IMR-90 (cell line): ENCODE measurements at regions not wholly inside any gene's neighbourhood (a gene's known extent, or its start where the extent isn't known, plus 50 kb on each side); places are given as distances from the start of the nearest gene placed in this dataset.
A peak's percentile ranks its signal among the peaks of the same experiment; 100 is the strongest.

Source experiments
- ATAC-seq: fragments of 200-7000 bp; cut with Tn5 transposase; 2 replicates; pipeline ENCODE4 v1.9.1; 2020; ENCODE audit warnings: low read depth, mild to moderate bottlenecking, moderate library complexity
- BruUV-seq: library from RNA; stranded (reverse); fragments of 400-500 nt; replicated peaks from 2 replicates; lab custom pipeline; 2021; lab: Mats Ljungman, UMichigan
- CTCF ChIA-PET: fragments of 300-600 bp; formaldehyde crosslinking; extraction: SDS; loops from one replicate; lab custom pipeline; 2021; ENCODE audit warnings: antibody characterized with exemption; lab: Yijun Ruan, JAX
- POLR2A ChIA-PET: fragments of 300-600 bp; sonication (Branson Sonifier 250); formaldehyde crosslinking; loops from one replicate; lab custom pipeline; 2022; ENCODE audit warnings: antibody characterized with exemption; ENCODE audit not compliant: unreplicated experiment; lab: Charles Lee
- DNase-seq: peaks from one replicate; pipeline ENCODE4 v3.0.0; 2013
- H2AFZ ChIP-seq: replicated peaks from 2 replicates; pipeline ENCODE3; 2013; ENCODE audit warnings: low read length, mild to moderate bottlenecking; ENCODE audit not compliant: poor library complexity
- H2AK5ac ChIP-seq: 2 replicates; pipeline ENCODE4 v1.6.1; 2013; ENCODE audit warnings: low read depth, low read length, inconsistent platforms
- H2AK9ac ChIP-seq: replicated peaks from 2 replicates; pipeline ENCODE3; 2013; ENCODE audit warnings: mild to moderate bottlenecking, low read depth, low read length, moderate library complexity; ENCODE audit not compliant: poor library complexity
- H2BK120ac ChIP-seq: 2 replicates; pipeline ENCODE4 v1.6.1; 2013; ENCODE audit warnings: low read depth, low read length, inconsistent platforms
- H2BK15ac ChIP-seq: 3 replicates; pipeline ENCODE4 v1.6.1; 2013; ENCODE audit warnings: low read depth, low read length, inconsistent platforms
- H2BK20ac ChIP-seq: 2 replicates; pipeline ENCODE4 v1.6.1; 2013; ENCODE audit warnings: low read depth, mild to moderate bottlenecking, inconsistent platforms, low read length, moderate library complexity
- H2BK5ac ChIP-seq: 2 replicates; pipeline ENCODE4 v1.6.1; 2013; ENCODE audit warnings: mild to moderate bottlenecking, low read depth, low read length, inconsistent platforms; ENCODE audit not compliant: poor library complexity, severe bottlenecking
- H3K14ac ChIP-seq: replicated peaks from 2 replicates; pipeline ENCODE4 v1.6.1; 2013; ENCODE audit warnings: low read depth, low read length, inconsistent platforms
- H3K18ac ChIP-seq: 2 replicates; pipeline ENCODE4 v1.6.1; 2013; ENCODE audit warnings: low read depth, low read length, control low read depth
- H3K23ac ChIP-seq: 2 replicates; pipeline ENCODE4 v1.6.1; 2013; ENCODE audit warnings: low read depth, low read length, inconsistent platforms
- H3K27ac ChIP-seq: 2 replicates; pipeline ENCODE4 v1.5.1; 2013; ENCODE audit warnings: mild to moderate bottlenecking, control low read depth, low read length; ENCODE audit not compliant: insufficient read depth
- H3K27me3 ChIP-seq: 2 replicates; pipeline ENCODE4 v1.6.1; 2013; ENCODE audit warnings: low read length; ENCODE audit not compliant: control insufficient read depth, insufficient read depth
- H3K36me3 ChIP-seq: 2 replicates; pipeline ENCODE4 v1.6.1; 2013; ENCODE audit warnings: low read length, mixed read lengths; ENCODE audit not compliant: control insufficient read depth, insufficient read depth
- H3K4ac ChIP-seq: 2 replicates; pipeline ENCODE4 v1.6.1; 2013; ENCODE audit warnings: low read depth, low read length, inconsistent platforms
- H3K4me1 ChIP-seq: 2 replicates; pipeline ENCODE4 v1.6.1; 2013; ENCODE audit warnings: low read length, mixed read lengths; ENCODE audit not compliant: control insufficient read depth, insufficient read depth
- H3K4me2 ChIP-seq: 2 replicates; pipeline ENCODE4 v1.6.1; 2013; ENCODE audit warnings: low read depth, mild to moderate bottlenecking, control low read depth, low read length, moderate library complexity
- H3K4me3 ChIP-seq: 2 replicates; pipeline ENCODE4 v1.5.1; 2013; ENCODE audit warnings: low read depth, mild to moderate bottlenecking, control low read depth, low read length, moderate library complexity; ENCODE audit not compliant: insufficient read depth
- H3K56ac ChIP-seq: 2 replicates; pipeline ENCODE4 v1.6.1; 2013; ENCODE audit warnings: low read length, inconsistent platforms; ENCODE audit not compliant: insufficient read depth; ENCODE audit errors: extremely low read depth
- H3K79me1 ChIP-seq, 2 experiments: 2 replicates each; pipeline ENCODE4 v1.6.1; 2013; ENCODE audit warnings: low read length in 2 of 2, inconsistent platforms in 1 of 2, low read depth in 1 of 2
- H3K9ac ChIP-seq: 2 replicates; pipeline ENCODE4 v1.6.1; 2013; ENCODE audit warnings: low read depth, low read length, control low read depth
- H3K9me1 ChIP-seq: 2 replicates; pipeline ENCODE4 v1.6.1; 2013; ENCODE audit warnings: low read length, inconsistent platforms; ENCODE audit not compliant: insufficient read depth
- H3K9me3 ChIP-seq: 2 replicates; pipeline ENCODE4 v1.6.1; 2013; ENCODE audit warnings: low read length; ENCODE audit not compliant: control insufficient read depth, insufficient read depth
- H4K20me1 ChIP-seq: 2 replicates; pipeline ENCODE4 v1.6.1; 2013; ENCODE audit warnings: low read length, inconsistent platforms; ENCODE audit not compliant: insufficient read depth
- H4K5ac ChIP-seq: 2 replicates; pipeline ENCODE4 v1.6.1; 2013; ENCODE audit warnings: mild to moderate bottlenecking, low read depth, low read length, control low read depth
- H4K8ac ChIP-seq, 2 experiments: 2 replicates each; pipeline ENCODE4 v1.6.1; 2013; ENCODE audit warnings: low read depth in 2 of 2, low read length in 2 of 2, control low read depth in 1 of 2, inconsistent platforms in 1 of 2
- H4K91ac ChIP-seq: 2 replicates; pipeline ENCODE4 v1.6.1; 2013; ENCODE audit warnings: low read depth, low read length, inconsistent platforms; ENCODE audit not compliant: insufficient read depth
- CEBPB ChIP-seq: IDR thresholded peaks from 2 replicates; pipeline ENCODE4 v1.6.1; 2012; ENCODE audit warnings: low read depth, low read length, improper control_type of control experiment
- FOS ChIP-seq: fragments of 150-350 bp; IDR thresholded peaks from 2 replicates; pipeline ENCODE4 v1.6.1; 2016; ENCODE audit warnings: low read depth, low read length
- MAZ ChIP-seq: IDR thresholded peaks from 2 replicates; pipeline ENCODE4 v1.6.1; 2012; ENCODE audit warnings: low read depth, mild to moderate bottlenecking, low read length, improper control_type of control experiment, moderate library complexity, borderline replicate concordance
- WGBS, 2 experiments: methylation state at CpG; one replicate each; pipeline versions ENCODE4 v1.1.5 to v1.1.7; 2013; ENCODE audit warnings: missing lambda C conversion rate in 2 of 2; ENCODE audit not compliant: insufficient read length in 1 of 2; ENCODE audit errors: extremely low coverage in 2 of 2; 5-methylcytosine and 5-hydroxymethylcytosine counted together
- dilution Hi-C: fragments of 300-500 bp; cut with HindIII; formaldehyde crosslinking; loops from one replicate; pipeline ENCODE4 v1.14.3; 2018; ENCODE audit warnings: low sequenced_read_pairs; ENCODE audit not compliant: unreplicated experiment
- in situ Hi-C: fragments of 300-500 bp; cut with MboI; formaldehyde crosslinking; loops from 3 replicates; pipeline ENCODE4 v1.14.3; 2019; ENCODE audit warnings: low sequenced_read_pairs, inconsistent platforms, mixed read lengths
- intact Hi-C: fragments of 100-400 bp; cut with micrococcal nuclease; formaldehyde crosslinking; loops from 2 replicates; pipeline ENCODE4 v1.10.0; 2022

- peak overlapping the region; percentile 99 for H2BK20ac ChIP-seq
- H2BK5ac ChIP-seq = peak overlapping the region; percentile 99
- H3K4me1 ChIP-seq = peaks cover 14% of the 10 kb centered on the region
- no peak overlapping the region for H3K4me3 ChIP-seq
- dilution Hi-C loops (no loop called here), intact Hi-C loops (loop anchor here (1.0 to 5.0 kb wide), 5 partner anchors 29 to 262 kb away; partner anchors contain the start of gene FN1), in situ Hi-C loops (no loop called here)
- no peaks in the 10 kb centered on the region for H4K20me1 ChIP-seq
- WGBS, 2 experiments = 79 to 100% methylated on average over 1 to 2 of the region's 3 CpGs
- ATAC-seq = peak; percentile 74
- peak overlapping the region; percentile 96 for H3K23ac ChIP-seq
- H3K79me1 ChIP-seq = no peaks in the 10 kb centered on the region
- H4K91ac ChIP-seq = peak overlapping the region; percentile 94
- BruUV-seq = TSS peak; percentile 92
- ChIA-PET POLR2A (interaction anchor here (0.6 to 1.5 kb wide), 6 partner anchors 29 to 279 kb away, joined by 3 to 12 read pairs (median 4); no protein-coding TSS in a partner anchor), CTCF (interaction anchor here (0.8 to 1.3 kb wide), 5 partner anchors 10 to 36 kb away, joined by 3 to 4 read pairs (median 3); no protein-coding TSS in a partner anchor)
- peak overlapping the region; percentile 74; the same call in 1 of the 2 replicates for H3K9ac ChIP-seq
- peak overlapping the region; percentile 99 for H3K56ac ChIP-seq
- peak overlapping the region; percentile 94 for H4K5ac ChIP-seq
- H3K9me3 ChIP-seq = no peaks in the 10 kb centered on the region
- H4K8ac ChIP-seq = peak overlapping the region; percentile 90 to 96
- H2AK9ac ChIP-seq = no peak overlapping the region
- peak overlapping the region; percentile 73 for H2AK5ac ChIP-seq
- H3K4ac ChIP-seq = peak overlapping the region; percentile 96; the same call in 1 of the 2 replicates
- peak overlapping the region; percentile 92 for H2BK15ac ChIP-seq
- peak; percentile 89 for DNase-seq
- H2AFZ ChIP-seq = no peak overlapping the region
- H3K27ac ChIP-seq = peak overlapping the region; percentile 76
- H3K18ac ChIP-seq = peak overlapping the region; percentile 100
- H2BK120ac ChIP-seq = peak overlapping the region; percentile 99
- no peaks in the 10 kb centered on the region for H3K36me3 ChIP-seq
- peaks cover 3% of the 10 kb centered on the region; the same call in 1 of the 2 replicates for H3K9me1 ChIP-seq
- no peaks in the 10 kb centered on the region for H3K27me3 ChIP-seq
- H3K14ac ChIP-seq = peak overlapping the region; percentile 94
- peak overlapping the region; percentile 89 for H3K4me2 ChIP-seq
- TF ChIP-seq MAZ (no peak), CEBPB (peak; percentile 46; the same call in 1 of the 2 replicates), FOS (peak; percentile 76; the same call in 1 of the 2 replicates)
These were observed 257.5 kb upstream of the FN1 start for GRCh38 chr2:215693193-215693998.
